ENCODE measurements at regions not wholly inside any gene's neighbourhood (a gene's known extent, or its start where the extent isn't known, plus 50 kb on each side); places are given as distances from the start of the nearest gene placed in this dataset.
A peak's percentile ranks its signal among the peaks of the same experiment; 100 is the strongest.

DNA sequence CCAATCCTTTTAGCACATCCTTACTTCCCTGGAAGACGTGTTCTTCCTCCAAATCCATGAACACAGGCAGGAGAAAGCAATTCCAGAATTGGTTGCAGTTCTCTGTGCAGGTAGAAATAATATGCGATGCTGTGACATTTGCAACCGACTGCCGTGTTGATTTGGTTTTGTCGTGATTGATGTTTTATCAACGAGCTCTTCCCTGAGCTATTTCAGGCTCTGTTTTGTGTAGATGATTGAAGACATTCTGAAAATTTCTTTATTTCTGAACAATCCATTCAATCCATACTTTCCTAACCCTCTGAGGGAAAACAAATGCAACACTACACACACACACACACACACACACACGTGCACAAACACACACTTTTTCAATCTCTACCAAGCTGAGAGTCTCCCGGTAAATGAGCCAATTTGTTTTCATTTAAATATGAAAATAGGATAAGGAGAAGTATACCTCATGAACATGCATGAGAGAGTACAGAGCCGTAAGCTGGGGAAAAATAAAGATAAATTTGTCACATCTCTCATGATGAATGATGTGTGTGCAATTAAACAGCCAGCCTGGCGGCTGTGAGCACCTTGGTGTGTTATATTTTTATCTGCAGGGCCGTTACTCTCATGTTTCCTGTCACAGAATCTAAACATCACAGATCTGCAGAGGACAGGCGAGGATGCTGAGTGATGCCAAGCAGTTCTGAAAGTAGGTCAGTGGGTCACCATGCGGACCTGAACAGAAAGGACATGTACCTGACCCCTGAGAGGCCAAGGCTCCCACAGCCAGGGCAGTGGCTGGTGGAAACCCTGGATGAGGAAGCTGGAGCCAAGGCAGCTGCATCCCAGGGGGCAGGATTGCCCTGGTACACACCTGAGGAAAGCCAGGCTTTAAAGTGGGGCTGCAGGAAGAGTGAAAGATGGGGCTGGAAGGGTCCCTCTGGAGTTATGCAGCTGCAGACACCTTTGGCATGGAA lies 64.8 kb downstream of the PDCL3 start:
- no peaks in the 10 kb centered on the region for H3K9me3 Mint-ChIP-seq (ENCODE audit: unreplicated experiment)
- no peak overlapping the region for H3K27ac Mint-ChIP-seq (ENCODE audit: unreplicated experiment)
- peaks cover 3% of the 10 kb centered on the region for H3K4me1 Mint-ChIP-seq (ENCODE audit: unreplicated experiment)
- no peak overlapping the region for H3K4me3 Mint-ChIP-seq (ENCODE audit: unreplicated experiment)
- peaks cover 49% of the 10 kb centered on the region for H3K27me3 Mint-ChIP-seq (ENCODE audit: unreplicated experiment)
- DNase-seq (ENCODE audit: extremely low spot score, unreplicated experiment): peak; percentile 64
- TF ChIP-seq, protein P1, sequence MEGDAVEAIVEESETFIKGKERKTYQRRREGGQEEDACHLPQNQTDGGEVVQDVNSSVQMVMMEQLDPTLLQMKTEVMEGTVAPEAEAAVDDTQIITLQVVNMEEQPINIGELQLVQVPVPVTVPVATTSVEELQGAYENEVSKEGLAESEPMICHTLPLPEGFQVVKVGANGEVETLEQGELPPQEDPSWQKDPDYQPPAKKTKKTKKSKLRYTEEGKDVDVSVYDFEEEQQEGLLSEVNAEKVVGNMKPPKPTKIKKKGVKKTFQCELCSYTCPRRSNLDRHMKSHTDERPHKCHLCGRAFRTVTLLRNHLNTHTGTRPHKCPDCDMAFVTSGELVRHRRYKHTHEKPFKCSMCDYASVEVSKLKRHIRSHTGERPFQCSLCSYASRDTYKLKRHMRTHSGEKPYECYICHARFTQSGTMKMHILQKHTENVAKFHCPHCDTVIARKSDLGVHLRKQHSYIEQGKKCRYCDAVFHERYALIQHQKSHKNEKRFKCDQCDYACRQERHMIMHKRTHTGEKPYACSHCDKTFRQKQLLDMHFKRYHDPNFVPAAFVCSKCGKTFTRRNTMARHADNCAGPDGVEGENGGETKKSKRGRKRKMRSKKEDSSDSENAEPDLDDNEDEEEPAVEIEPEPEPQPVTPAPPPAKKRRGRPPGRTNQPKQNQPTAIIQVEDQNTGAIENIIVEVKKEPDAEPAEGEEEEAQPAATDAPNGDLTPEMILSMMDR (IDR thresholded peaks at IDR 0.05): no peak
- no peaks in the 10 kb centered on the region for H3K36me3 Mint-ChIP-seq (ENCODE audit: unreplicated experiment)

DNA sequence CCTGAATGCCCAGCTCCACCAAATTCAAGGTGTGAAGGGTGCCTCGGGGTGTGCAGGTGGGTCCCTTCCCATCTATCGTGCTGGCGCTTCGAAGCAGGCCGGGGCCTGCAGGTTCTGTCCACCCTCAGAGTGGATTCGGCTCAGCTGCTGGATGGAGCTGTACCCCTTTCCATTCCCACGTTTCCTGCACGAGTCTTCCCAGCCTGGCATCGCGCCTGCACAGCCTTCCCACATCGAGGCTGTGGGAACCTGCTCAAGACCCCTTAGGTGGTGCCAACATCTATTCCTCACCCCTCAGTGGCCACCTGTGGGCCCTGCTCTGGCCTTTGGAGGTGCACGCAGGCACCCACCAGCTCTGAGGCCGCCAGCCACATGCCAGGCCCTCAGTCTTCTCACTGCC lies 65.7 kb downstream of the PDCL3 start:
- peak; percentile 77 for DNase-seq (ENCODE audit: extremely low spot score, unreplicated experiment)
- Mint-ChIP-seq H3K4me1 (ENCODE audit: unreplicated experiment) (peaks cover 3% of the 10 kb centered on the region), H3K36me3 (ENCODE audit: unreplicated experiment) (no peaks in the 10 kb centered on the region), H3K4me3 (ENCODE audit: unreplicated experiment) (no peak overlapping the region), H3K27ac (ENCODE audit: unreplicated experiment) (no peak overlapping the region), H3K27me3 (ENCODE audit: unreplicated experiment) (peaks cover 44% of the 10 kb centered on the region), H3K9me3 (ENCODE audit: unreplicated experiment) (no peaks in the 10 kb centered on the region)
- TF ChIP-seq, protein P1 (IDR thresholded peaks at IDR 0.05): no peak

DNA sequence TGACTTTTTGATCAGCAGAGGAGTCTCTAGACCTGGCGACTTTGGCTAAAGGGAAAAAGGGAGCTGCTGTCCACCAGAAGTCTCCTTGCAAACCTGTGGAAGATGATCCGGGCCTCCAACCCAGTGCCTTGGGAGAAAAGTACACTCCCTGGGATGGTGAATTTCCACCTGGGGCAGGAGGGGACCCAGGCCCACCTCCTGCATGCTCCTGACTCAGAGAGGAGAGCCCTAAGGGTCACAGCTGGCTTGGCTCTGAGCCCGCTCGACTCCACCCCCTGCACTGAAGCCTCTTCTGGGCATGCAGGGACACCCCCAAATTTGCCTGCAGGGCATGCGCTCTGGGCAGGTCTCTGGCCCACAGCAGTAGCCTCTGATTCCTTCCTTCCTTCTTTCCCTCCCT lies 66.5 kb downstream of the PDCL3 start:
- H3K9me3 Mint-ChIP-seq (ENCODE audit: unreplicated experiment): no peaks in the 10 kb centered on the region
- peaks cover 3% of the 10 kb centered on the region for H3K4me1 Mint-ChIP-seq (ENCODE audit: unreplicated experiment)
- TF ChIP-seq, protein P1 (IDR thresholded peaks at IDR 0.05): no peak
- H3K27ac Mint-ChIP-seq (ENCODE audit: unreplicated experiment): no peak overlapping the region
- H3K4me3 Mint-ChIP-seq (ENCODE audit: unreplicated experiment): no peak overlapping the region
- H3K36me3 Mint-ChIP-seq (ENCODE audit: unreplicated experiment): no peaks in the 10 kb centered on the region
- peaks cover 44% of the 10 kb centered on the region for H3K27me3 Mint-ChIP-seq (ENCODE audit: unreplicated experiment)
- DNase-seq (ENCODE audit: extremely low spot score, unreplicated experiment): peak; percentile 69

DNA sequence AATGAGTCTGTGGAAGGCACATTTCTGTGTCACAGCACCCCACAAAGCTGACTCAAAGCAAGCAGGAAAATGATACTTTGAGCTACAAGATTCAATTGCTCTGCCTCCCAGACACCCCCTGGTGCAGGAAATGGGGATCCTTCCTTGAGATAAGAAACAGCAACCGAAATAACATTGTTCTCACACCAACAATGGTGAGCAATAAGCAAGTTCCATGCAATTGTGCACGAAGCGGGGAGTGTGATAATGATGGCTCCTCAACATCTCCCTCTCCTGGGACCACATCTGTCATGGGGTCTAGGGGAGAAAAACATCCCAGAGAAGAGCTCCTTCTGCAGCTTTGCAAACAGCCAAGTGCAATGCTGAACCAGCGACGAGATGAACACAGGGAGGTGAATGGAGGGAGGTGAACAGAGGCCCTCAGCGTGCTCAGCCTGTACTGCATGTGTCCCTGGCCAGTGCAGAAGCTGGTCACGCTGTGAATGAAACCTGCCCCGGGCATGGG lies 67.7 kb downstream of the PDCL3 start:
- H3K27ac Mint-ChIP-seq (ENCODE audit: unreplicated experiment): no peak overlapping the region
- TF ChIP-seq, protein P1 (IDR thresholded peaks at IDR 0.05): no peak
- H3K9me3 Mint-ChIP-seq (ENCODE audit: unreplicated experiment): no peaks in the 10 kb centered on the region
- H3K27me3 Mint-ChIP-seq (ENCODE audit: unreplicated experiment): peaks cover 46% of the 10 kb centered on the region
- H3K36me3 Mint-ChIP-seq (ENCODE audit: unreplicated experiment): no peaks in the 10 kb centered on the region
- H3K4me3 Mint-ChIP-seq (ENCODE audit: unreplicated experiment): no peak overlapping the region
- DNase-seq (ENCODE audit: extremely low spot score, unreplicated experiment): peak; percentile 53
- peaks cover 3% of the 10 kb centered on the region for H3K4me1 Mint-ChIP-seq (ENCODE audit: unreplicated experiment)

DNA sequence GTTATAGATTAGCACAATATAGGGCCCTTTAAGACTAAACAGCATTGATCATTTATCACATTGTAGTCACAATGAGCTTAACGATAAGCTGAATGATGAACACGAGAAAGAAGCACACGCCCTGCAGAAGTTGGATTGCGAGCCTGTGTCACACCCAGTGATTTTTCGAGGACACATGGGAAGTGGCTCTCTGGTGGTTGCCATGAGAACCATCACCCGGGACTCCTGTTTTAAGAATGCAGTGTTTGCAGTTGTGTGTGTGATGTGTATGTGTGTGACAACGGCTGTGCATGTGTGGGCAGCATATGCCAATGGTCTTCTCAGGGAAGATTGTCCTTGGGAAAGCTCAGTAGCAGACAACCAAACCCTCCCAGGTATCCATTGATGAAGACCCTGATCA lies 69.2 kb downstream of the PDCL3 start:
- DNase-seq (ENCODE audit: extremely low spot score, unreplicated experiment): peak; percentile 44
- Mint-ChIP-seq H3K27ac (ENCODE audit: unreplicated experiment) (no peak overlapping the region), H3K27me3 (ENCODE audit: unreplicated experiment) (peaks cover 46% of the 10 kb centered on the region), H3K4me3 (ENCODE audit: unreplicated experiment) (no peak overlapping the region), H3K4me1 (ENCODE audit: unreplicated experiment) (peaks cover 3% of the 10 kb centered on the region), H3K36me3 (ENCODE audit: unreplicated experiment) (no peaks in the 10 kb centered on the region), H3K9me3 (ENCODE audit: unreplicated experiment) (no peaks in the 10 kb centered on the region)
- TF ChIP-seq, protein P1 (IDR thresholded peaks at IDR 0.05): no peak

Measured in osteocyte (in vitro differentiated cells).